ENCODE measurements at regions not wholly inside any gene's neighbourhood (a gene's known extent, or its start where the extent isn't known, plus 50 kb on each side); places are given as distances from the start of the nearest gene placed in this dataset.
"Not testable (repeated sequence)": the region's sequence is repeated elsewhere in the genome, so short reads cannot be mapped to it uniquely, and the experiment has no call there.

- DNase-seq: no peak
Observed at GRCh38 chr9:720239-720881, 121.1 kb upstream of the DMRT1 start.

- no peak for DNase-seq
Observed at GRCh38 chr9:722388-722980, 119.0 kb upstream of the DMRT1 start.

GRCh38 chr9:724461-724860 lies 117.0 kb upstream of the DMRT1 start:
- not testable (repeated sequence) for DNase-seq

- DNase-seq: no peak
Observed at GRCh38 chr9:726005-726404, 115.5 kb upstream of the DMRT1 start.

GRCh38 chr9:727767-728166 lies 113.7 kb upstream of the DMRT1 start:
- no peak for DNase-seq

GRCh38 chr9:728535-728934 lies 113.0 kb upstream of the DMRT1 start:
- DNase-seq: no peak

GRCh38 chr9:731474-731873 lies 110.0 kb upstream of the DMRT1 start:
- DNase-seq: no peak

- DNase-seq: no peak
Observed at GRCh38 chr9:734831-735511, 106.5 kb upstream of the DMRT1 start.

GRCh38 chr9:737400-738120 lies 103.9 kb upstream of the DMRT1 start:
- no peak for DNase-seq

GRCh38 chr9:738209-738915 lies 103.1 kb upstream of the DMRT1 start:
- DNase-seq: no peak

- no peak for DNase-seq
Observed at GRCh38 chr9:739362-739761, 102.1 kb upstream of the DMRT1 start.

- DNase-seq: no peak
Observed at GRCh38 chr9:740221-740620, 101.3 kb upstream of the DMRT1 start.

- no peak for DNase-seq
Observed at GRCh38 chr9:742104-742503, 99.4 kb upstream of the DMRT1 start.

GRCh38 chr9:742914-743589 lies 98.4 kb upstream of the DMRT1 start:
- no peak for DNase-seq

- DNase-seq: no peak
Observed at GRCh38 chr9:744046-744712, 97.3 kb upstream of the DMRT1 start.

- DNase-seq: no peak
Observed at GRCh38 chr9:744790-745484, 96.6 kb upstream of the DMRT1 start.

GRCh38 chr9:745761-746380 lies 95.6 kb upstream of the DMRT1 start:
- DNase-seq: no peak

- no peak for DNase-seq
Observed at GRCh38 chr9:746661-747434, 94.6 kb upstream of the DMRT1 start.

GRCh38 chr9:747567-747966 lies 93.9 kb upstream of the DMRT1 start:
- no peak for DNase-seq
